SK-N-SH treated with all-trans-retinoic acid at 6 μM for 48 hours (cell line): ENCODE measurements at regions not wholly inside any gene's neighbourhood (a gene's known extent, or its start where the extent isn't known, plus 50 kb on each side); places are given as distances from the start of the nearest gene placed in this dataset.

Experiments used
- BACH2 ChIP-seq: fragments of 250-450 bp; sonication (Bioruptor Pico); IDR thresholded peaks from 2 replicates; pipeline ENCODE4 v1.9.0; 2021; ENCODE audit warnings: mild to moderate bottlenecking, borderline replicate concordance
- CSDC2 ChIP-seq: fragments of 250-450 bp; sonication (Bioruptor Pico); IDR thresholded peaks from 2 replicates; pipeline ENCODE4 v1.5.0; 2020; ENCODE audit warnings: mild to moderate bottlenecking, moderate library complexity
- RARB ChIP-seq: fragments of 250-450 bp; sonication (Bioruptor Pico); IDR thresholded peaks from 2 replicates; pipeline ENCODE4 v1.8.0; 2021; ENCODE audit warnings: mild to moderate bottlenecking, moderate library complexity
- ZNF8 ChIP-seq: fragments of 450-650 bp; formaldehyde crosslinking; IDR thresholded peaks from 2 replicates; pipeline ENCODE4 v1.5.0; 2020; ENCODE audit warnings: mild to moderate bottlenecking, moderate library complexity

GRCh38 chrX:66912417-66912816 lies 273.5 kb upstream of the EDA2R start:
- TF ChIP-seq BACH2 (no peak), CSDC2 (CRISPR knock-in tag) (no peak), ZNF8 (CRISPR knock-in tag) (no peak), RARB (no peak)
